ENCODE measurements at regions not wholly inside any gene's neighbourhood (a gene's known extent, or its start where the extent isn't known, plus 50 kb on each side); places are given as distances from the start of the nearest gene placed in this dataset.
"Not testable (repeated sequence)": the region's sequence is repeated elsewhere in the genome, so short reads cannot be mapped to it uniquely, and the experiment has no call there.

GRCh38 chr2:84115173-84115857, 343.8 kb downstream of the SUCLG1 start:
- no peak overlapping the region for H3K27ac Mint-ChIP-seq
- H3K36me3 ChIP-seq (ENCODE audit: insufficient read depth, low read length): no peaks in the 10 kb centered on the region
- H3K4me3 ChIP-seq (ENCODE audit: low read length): no peak overlapping the region
- peaks cover 9% of the 10 kb centered on the region for H3K9me3 Mint-ChIP-seq
- peaks cover 3% of the 10 kb centered on the region for H3K27me3 Mint-ChIP-seq
- H3K27ac ChIP-seq (ENCODE audit: low read depth in 1 of 2, low read length in 2 of 2): no peak overlapping the region
- H3K36me3 Mint-ChIP-seq (ENCODE audit: low read depth): no peaks in the 10 kb centered on the region
- H3K9me3 ChIP-seq (ENCODE audit: control insufficient read depth in 1 of 2, insufficient read depth in 1 of 2, low read length in 2 of 2): peaks cover 0 to 5% of the 10 kb centered on the region in 2 experiments
- no peaks in the 10 kb centered on the region for H3K4me1 Mint-ChIP-seq (ENCODE audit: low read depth)
- DNase-seq (no peak), ATAC-seq (ENCODE audit: poor library complexity) (no peak)
- no peak for TF ChIP-seq CTCF (IDR thresholded peaks at IDR 0.05)
- H3K27me3 ChIP-seq (ENCODE audit: control insufficient read depth in 1 of 2, insufficient read depth in 2 of 2, low read length in 2 of 2): no peaks in the 10 kb centered on the region
- intact Hi-C loops (cut with DNase I, micrococcal nuclease): no loop called here
- no peaks in the 10 kb centered on the region for H3K4me1 ChIP-seq (ENCODE audit: insufficient read depth, low read length)
- no peak overlapping the region for H3K4me3 Mint-ChIP-seq
- POLR2A ChIA-PET: no interaction called here
- CTCF ChIA-PET: no interaction called here

- POLR2A ChIA-PET; H3K4me1 Mint-ChIP-seq (ENCODE audit: low read depth); H3K27ac Mint-ChIP-seq; H3K9me3 Mint-ChIP-seq; ATAC-seq (ENCODE audit: poor library complexity); H3K27me3 Mint-ChIP-seq; H3K27ac ChIP-seq (ENCODE audit: low read depth in 1 of 2, low read length in 2 of 2); H3K4me1 ChIP-seq (ENCODE audit: insufficient read depth, low read length); H3K4me3 Mint-ChIP-seq; CTCF ChIA-PET; H3K27me3 ChIP-seq (ENCODE audit: control insufficient read depth in 1 of 2, insufficient read depth in 2 of 2, low read length in 2 of 2); DNase-seq; intact Hi-C loops (cut with DNase I, micrococcal nuclease); H3K9me3 ChIP-seq (ENCODE audit: control insufficient read depth in 1 of 2, insufficient read depth in 1 of 2, low read length in 2 of 2); H3K4me3 ChIP-seq (ENCODE audit: low read length); H3K36me3 ChIP-seq (ENCODE audit: insufficient read depth, low read length); H3K36me3 Mint-ChIP-seq (ENCODE audit: low read depth): not testable (repeated sequence)
Measured at GRCh38 chr2:84103816-84104527, 355.1 kb downstream of the SUCLG1 start.

GRCh38 chr2:84102274-84102673, 356.8 kb downstream of the SUCLG1 start:
- H3K4me1 ChIP-seq (ENCODE audit: insufficient read depth, low read length): no peaks in the 10 kb centered on the region
- POLR2A ChIA-PET: no interaction called here
- peaks cover 8% of the 10 kb centered on the region for H3K9me3 Mint-ChIP-seq
- CTCF ChIA-PET: no interaction called here
- H3K27ac Mint-ChIP-seq: no peak overlapping the region
- ATAC-seq (ENCODE audit: poor library complexity) (no peak), DNase-seq (no peak)
- H3K9me3 ChIP-seq (ENCODE audit: control insufficient read depth in 1 of 2, insufficient read depth in 1 of 2, low read length in 2 of 2): peaks cover 0 to 10% of the 10 kb centered on the region in 2 experiments
- peaks cover 8% of the 10 kb centered on the region for H3K27me3 Mint-ChIP-seq
- H3K27ac ChIP-seq (ENCODE audit: low read depth in 1 of 2, low read length in 2 of 2): no peak overlapping the region
- no peak overlapping the region for H3K4me3 Mint-ChIP-seq
- no peaks in the 10 kb centered on the region for H3K4me1 Mint-ChIP-seq (ENCODE audit: low read depth)
- no peak overlapping the region for H3K4me3 ChIP-seq (ENCODE audit: low read length)
- no peaks in the 10 kb centered on the region for H3K27me3 ChIP-seq (ENCODE audit: control insufficient read depth in 1 of 2, insufficient read depth in 2 of 2, low read length in 2 of 2)
- no peaks in the 10 kb centered on the region for H3K36me3 ChIP-seq (ENCODE audit: insufficient read depth, low read length)
- intact Hi-C loops (cut with DNase I, micrococcal nuclease): no loop called here
- TF ChIP-seq CTCF (IDR thresholded peaks at IDR 0.05): no peak
- no peaks in the 10 kb centered on the region for H3K36me3 Mint-ChIP-seq (ENCODE audit: low read depth)
